ENCODE measurements at regions not wholly inside any gene's neighbourhood (a gene's known extent, or its start where the extent isn't known, plus 50 kb on each side); places are given as distances from the start of the nearest gene placed in this dataset.

DNA sequence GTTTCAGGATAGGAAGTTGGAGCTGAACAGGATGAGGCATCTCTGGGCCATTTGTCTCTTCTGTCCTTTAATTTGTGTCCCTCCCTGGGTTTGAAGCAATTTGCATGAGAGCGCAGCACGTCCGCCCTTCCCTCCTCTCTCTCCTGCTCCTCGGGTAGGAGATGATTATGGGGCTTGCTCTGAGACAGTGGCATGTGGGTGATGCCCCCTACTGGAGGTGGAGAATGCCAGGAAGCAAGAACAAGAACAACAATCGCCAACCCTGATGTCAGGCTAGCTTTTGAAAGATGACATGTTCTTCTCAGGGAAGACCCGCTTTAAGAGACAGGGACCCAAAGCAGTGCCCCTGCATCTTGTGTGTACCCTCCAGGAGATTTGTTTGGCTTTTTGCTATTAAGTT is 63.9 kb upstream of the LOXL4 start:
- peak in 1 of 2 donors; percentile 25 for TF ChIP-seq CTCF (IDR thresholded peaks at IDR 0.05)
- no peak for TF ChIP-seq POLR2A (IDR thresholded peaks at IDR 0.05)
- TF ChIP-seq EP300 (IDR thresholded peaks at IDR 0.05) = no peak
- TF ChIP-seq POLR2AphosphoS5 (IDR thresholded peaks at IDR 0.05) = no peak

All from suprapubic skin (tissue), 4 donors.